ENCODE measurements at regions not wholly inside any gene's neighbourhood (a gene's known extent, or its start where the extent isn't known, plus 50 kb on each side); places are given as distances from the start of the nearest gene placed in this dataset.

DNA sequence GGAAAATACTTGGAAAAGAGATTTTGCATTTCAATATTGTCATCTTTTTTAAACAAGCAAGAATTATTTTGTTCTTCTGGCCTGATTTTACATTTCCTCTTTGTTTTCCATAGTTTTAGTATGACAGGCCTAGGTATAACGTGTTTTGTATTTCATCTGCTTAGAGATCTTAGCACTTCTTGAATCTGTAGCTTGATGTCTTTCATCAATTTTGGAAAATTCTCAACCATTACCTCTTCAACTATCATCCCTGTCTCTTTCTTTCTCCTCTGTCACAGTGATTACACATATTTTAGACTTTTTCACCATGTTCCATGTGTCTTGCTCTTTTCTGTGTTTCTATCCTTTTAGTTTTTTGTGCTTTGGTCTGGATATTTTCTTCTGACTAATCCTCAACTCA is 67.2 kb upstream of the PHACTR1 start:
- TF ChIP-seq, protein P1, sequence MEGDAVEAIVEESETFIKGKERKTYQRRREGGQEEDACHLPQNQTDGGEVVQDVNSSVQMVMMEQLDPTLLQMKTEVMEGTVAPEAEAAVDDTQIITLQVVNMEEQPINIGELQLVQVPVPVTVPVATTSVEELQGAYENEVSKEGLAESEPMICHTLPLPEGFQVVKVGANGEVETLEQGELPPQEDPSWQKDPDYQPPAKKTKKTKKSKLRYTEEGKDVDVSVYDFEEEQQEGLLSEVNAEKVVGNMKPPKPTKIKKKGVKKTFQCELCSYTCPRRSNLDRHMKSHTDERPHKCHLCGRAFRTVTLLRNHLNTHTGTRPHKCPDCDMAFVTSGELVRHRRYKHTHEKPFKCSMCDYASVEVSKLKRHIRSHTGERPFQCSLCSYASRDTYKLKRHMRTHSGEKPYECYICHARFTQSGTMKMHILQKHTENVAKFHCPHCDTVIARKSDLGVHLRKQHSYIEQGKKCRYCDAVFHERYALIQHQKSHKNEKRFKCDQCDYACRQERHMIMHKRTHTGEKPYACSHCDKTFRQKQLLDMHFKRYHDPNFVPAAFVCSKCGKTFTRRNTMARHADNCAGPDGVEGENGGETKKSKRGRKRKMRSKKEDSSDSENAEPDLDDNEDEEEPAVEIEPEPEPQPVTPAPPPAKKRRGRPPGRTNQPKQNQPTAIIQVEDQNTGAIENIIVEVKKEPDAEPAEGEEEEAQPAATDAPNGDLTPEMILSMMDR (IDR thresholded peaks at IDR 0.05; ENCODE audit: control extremely low read depth in 1 of 3, insufficient read depth in 1 of 3, low read depth in 1 of 3, low read length in 3 of 3): no peak
- TF ChIP-seq CEBPB (IDR thresholded peaks at IDR 0.05; ENCODE audit: low read depth, low read length): no peak
- TF ChIP-seq, protein P2, sequence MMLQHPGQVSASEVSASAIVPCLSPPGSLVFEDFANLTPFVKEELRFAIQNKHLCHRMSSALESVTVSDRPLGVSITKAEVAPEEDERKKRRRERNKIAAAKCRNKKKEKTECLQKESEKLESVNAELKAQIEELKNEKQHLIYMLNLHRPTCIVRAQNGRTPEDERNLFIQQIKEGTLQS (IDR thresholded peaks at IDR 0.05; ENCODE audit: insufficient read depth, low read depth, low read length): no peak
- TF ChIP-seq EP300 (IDR thresholded peaks at IDR 0.05; ENCODE audit: borderline replicate concordance in 1 of 2, low read depth in 2 of 2, low read length in 2 of 2): no peak
- no peak for TF ChIP-seq TAF1 (IDR thresholded peaks at IDR 0.05; ENCODE audit: low read depth, low read length)
- TF ChIP-seq, protein P3, sequence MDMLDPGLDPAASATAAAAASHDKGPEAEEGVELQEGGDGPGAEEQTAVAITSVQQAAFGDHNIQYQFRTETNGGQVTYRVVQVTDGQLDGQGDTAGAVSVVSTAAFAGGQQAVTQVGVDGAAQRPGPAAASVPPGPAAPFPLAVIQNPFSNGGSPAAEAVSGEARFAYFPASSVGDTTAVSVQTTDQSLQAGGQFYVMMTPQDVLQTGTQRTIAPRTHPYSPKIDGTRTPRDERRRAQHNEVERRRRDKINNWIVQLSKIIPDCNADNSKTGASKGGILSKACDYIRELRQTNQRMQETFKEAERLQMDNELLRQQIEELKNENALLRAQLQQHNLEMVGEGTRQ (IDR thresholded peaks at IDR 0.05; ENCODE audit: low read length): no peak
- TF ChIP-seq TEAD4 (IDR thresholded peaks at IDR 0.05; ENCODE audit: low read depth, low read length): no peak
- no peak for TF ChIP-seq JUN (IDR thresholded peaks at IDR 0.05; ENCODE audit: low read depth, low read length)
- TF ChIP-seq JUND (IDR thresholded peaks at IDR 0.05; ENCODE audit: low read length): no peak
- no peak for TF ChIP-seq POLR2AphosphoS5 (IDR thresholded peaks at IDR 0.05; ENCODE audit: low read depth, low read length)
- no peak for TF ChIP-seq SIN3A (conservative IDR thresholded peaks at IDR 0.05 in 1 of 2, IDR thresholded peaks at IDR 0.05 in 1 of 2; ENCODE audit: low read depth in 1 of 2, low read length in 2 of 2)
- no peak for TF ChIP-seq HDAC2 (IDR thresholded peaks at IDR 0.05; ENCODE audit: borderline replicate concordance in 1 of 2, low read depth in 2 of 2, low read length in 2 of 2)

All from H1 (cell line).